ENCODE measurements at regions not wholly inside any gene's neighbourhood (a gene's known extent, or its start where the extent isn't known, plus 50 kb on each side); places are given as distances from the start of the nearest gene placed in this dataset.

DNA sequence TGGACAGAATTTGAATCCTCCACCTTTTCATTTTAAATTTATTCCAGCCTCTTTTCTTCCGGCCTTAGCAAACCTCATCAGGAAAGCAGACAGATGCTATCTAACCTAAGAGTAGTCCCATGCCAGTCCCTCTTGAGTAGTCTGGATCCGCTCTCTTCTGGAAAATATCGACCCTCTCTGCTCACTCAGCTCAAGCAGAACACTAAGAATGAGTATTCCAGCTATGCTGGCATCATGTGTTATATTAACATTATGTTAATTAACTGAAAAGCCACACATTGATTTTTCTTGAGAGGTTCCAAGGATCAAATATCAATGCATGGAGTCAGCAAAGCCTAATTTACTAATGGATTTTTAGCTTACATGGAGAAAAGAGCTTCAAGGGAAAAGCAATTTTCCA, 161.4 kb downstream of the ID4 start:
- Histone ChIP-seq H3K27me3 (ENCODE audit: low read depth) (peaks cover 20% of the 10 kb centered on the region), H3K36me3 (no peaks in the 10 kb centered on the region), H3K27ac (replicated peaks) (no peak overlapping the region), H3K4me1 (no peaks in the 10 kb centered on the region), H3K4me3 (no peak overlapping the region), H3K9me3 (replicated peaks) (no peaks in the 10 kb centered on the region)
- intact Hi-C loops (cut with micrococcal nuclease), result no loop called here
- DNase-seq, result no peak
- TF ChIP-seq, protein P1, sequence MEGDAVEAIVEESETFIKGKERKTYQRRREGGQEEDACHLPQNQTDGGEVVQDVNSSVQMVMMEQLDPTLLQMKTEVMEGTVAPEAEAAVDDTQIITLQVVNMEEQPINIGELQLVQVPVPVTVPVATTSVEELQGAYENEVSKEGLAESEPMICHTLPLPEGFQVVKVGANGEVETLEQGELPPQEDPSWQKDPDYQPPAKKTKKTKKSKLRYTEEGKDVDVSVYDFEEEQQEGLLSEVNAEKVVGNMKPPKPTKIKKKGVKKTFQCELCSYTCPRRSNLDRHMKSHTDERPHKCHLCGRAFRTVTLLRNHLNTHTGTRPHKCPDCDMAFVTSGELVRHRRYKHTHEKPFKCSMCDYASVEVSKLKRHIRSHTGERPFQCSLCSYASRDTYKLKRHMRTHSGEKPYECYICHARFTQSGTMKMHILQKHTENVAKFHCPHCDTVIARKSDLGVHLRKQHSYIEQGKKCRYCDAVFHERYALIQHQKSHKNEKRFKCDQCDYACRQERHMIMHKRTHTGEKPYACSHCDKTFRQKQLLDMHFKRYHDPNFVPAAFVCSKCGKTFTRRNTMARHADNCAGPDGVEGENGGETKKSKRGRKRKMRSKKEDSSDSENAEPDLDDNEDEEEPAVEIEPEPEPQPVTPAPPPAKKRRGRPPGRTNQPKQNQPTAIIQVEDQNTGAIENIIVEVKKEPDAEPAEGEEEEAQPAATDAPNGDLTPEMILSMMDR (IDR thresholded peaks at IDR 0.05; ENCODE audit: borderline replicate concordance), result no peak

DNA sequence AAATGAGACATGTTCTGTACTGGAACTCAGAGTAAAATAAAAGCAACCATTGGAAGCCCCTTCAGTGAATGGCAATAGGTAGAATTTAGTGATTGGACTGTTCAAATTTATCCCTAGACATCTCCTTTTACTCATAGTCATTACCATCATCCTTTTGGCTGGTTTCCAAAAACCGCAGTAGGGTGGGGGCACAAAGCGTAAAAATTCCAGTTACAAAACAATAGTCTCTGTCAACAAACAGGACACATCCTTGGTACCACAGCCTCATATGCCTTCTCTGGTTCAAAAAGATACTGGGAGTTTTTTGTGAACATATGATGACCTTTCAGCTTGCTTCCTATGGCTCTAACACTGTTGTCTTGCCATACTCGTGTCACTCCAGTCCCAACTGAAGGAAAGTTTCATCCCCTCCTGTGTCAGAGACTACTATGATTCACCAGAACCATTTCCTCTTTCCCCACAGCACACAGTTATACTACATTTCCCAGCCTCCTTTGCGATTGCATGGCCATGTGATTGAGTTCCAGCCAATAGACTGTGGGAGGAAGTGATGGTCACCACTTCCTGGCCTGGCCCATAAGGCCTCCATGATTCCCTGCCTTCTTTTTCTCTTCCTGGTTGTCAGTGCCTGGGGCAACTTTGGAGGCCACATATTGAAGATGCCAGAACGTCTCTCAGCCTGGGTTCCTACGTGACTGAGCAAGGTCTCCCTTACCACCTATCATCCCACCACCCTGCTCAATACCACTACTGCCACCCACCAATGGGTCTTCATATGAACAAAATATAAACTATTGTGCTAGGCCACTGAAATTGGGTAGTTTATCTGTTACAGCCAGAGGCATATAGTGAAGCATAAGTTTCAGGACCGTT, 162.4 kb downstream of the ID4 start:
- intact Hi-C loops (cut with micrococcal nuclease), result no loop called here
- peaks cover 22% of the 10 kb centered on the region for H3K27me3 ChIP-seq (ENCODE audit: low read depth)
- no peak for DNase-seq
- no peaks in the 10 kb centered on the region for H3K36me3 ChIP-seq
- H3K4me1 ChIP-seq, result no peaks in the 10 kb centered on the region
- TF ChIP-seq, protein P1 (IDR thresholded peaks at IDR 0.05; ENCODE audit: borderline replicate concordance), result no peak
- H3K9me3 ChIP-seq (replicated peaks), result no peaks in the 10 kb centered on the region
- H3K4me3 ChIP-seq, result no peak overlapping the region
- no peak overlapping the region for H3K27ac ChIP-seq (replicated peaks)

DNA sequence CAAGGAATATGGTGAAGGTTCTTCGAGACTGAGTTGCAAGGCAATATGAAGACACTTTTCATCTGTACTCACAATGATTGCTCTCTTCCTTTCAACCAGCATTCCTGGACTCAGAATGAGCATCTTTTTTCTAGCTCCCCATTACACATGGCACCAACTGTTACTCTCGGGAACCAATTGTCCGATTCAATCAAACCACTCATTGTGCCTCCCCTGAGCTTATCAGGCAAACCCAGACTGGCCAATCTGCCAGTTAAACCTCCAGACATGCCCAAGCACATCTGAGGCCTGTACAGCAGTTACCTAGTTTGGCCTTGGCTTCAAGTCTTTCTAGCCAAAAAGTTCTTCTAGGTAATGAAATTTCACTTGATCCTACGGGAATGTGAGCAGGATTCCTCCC, 164.1 kb downstream of the ID4 start:
- Histone ChIP-seq H3K36me3 (no peaks in the 10 kb centered on the region), H3K9me3 (replicated peaks) (no peaks in the 10 kb centered on the region), H3K27me3 (ENCODE audit: low read depth) (peaks cover 14% of the 10 kb centered on the region), H3K4me1 (no peaks in the 10 kb centered on the region), H3K4me3 (no peak overlapping the region), H3K27ac (replicated peaks) (no peak overlapping the region)
- no peak for DNase-seq
- intact Hi-C loops (cut with micrococcal nuclease), result no loop called here
- TF ChIP-seq, protein P1 (IDR thresholded peaks at IDR 0.05; ENCODE audit: borderline replicate concordance), result no peak

DNA sequence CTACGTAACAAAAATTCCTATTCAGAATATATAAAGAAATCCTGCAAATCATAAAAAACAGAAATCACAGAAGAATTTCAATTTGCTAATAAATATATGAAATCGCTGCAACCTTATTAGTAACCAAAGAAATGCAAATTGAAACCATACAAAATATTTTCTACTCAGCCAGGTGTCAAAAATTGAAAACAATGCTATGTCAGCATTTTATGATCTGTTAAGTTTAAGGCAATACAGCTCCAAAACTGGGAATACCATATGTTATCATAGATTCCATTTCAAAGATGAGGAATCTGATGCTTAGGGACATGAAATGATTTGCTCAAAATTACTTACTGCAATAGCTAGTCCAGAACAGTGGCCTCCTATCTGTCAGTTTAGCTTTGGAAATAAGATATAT, 168.9 kb downstream of the ID4 start:
- no peaks in the 10 kb centered on the region for H3K4me1 ChIP-seq
- H3K27ac ChIP-seq (replicated peaks), result no peak overlapping the region
- no peaks in the 10 kb centered on the region for H3K9me3 ChIP-seq (replicated peaks)
- TF ChIP-seq, protein P1 (IDR thresholded peaks at IDR 0.05; ENCODE audit: borderline replicate concordance), result no peak
- no peak for DNase-seq
- H3K4me3 ChIP-seq, result no peak overlapping the region
- no peaks in the 10 kb centered on the region for H3K36me3 ChIP-seq
- peaks cover 9% of the 10 kb centered on the region for H3K27me3 ChIP-seq (ENCODE audit: low read depth)
- intact Hi-C loops (cut with micrococcal nuclease), result no loop called here

DNA sequence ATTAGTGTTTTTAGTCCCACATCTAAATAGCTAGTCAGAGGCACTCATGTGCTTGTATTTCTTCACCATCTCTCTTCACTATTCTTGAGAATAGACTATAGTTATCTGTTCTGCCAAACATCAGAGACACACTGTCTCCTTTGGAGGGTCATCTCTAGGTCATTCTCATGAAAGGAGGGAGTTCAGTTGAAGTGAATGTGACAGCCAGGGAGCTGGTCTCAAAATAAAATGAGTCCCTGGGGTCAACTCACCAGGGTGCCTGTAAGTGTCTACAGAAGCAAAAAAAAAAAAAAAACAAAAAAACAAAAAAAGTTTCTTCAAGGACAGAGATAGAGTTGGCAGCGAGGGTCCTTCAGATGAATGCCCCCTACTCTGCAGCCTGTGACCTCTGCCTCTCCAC, 171.0 kb downstream of the ID4 start:
- intact Hi-C loops (cut with micrococcal nuclease), result no loop called here
- no peak for DNase-seq
- Histone ChIP-seq H3K27me3 (ENCODE audit: low read depth) (peaks cover 11% of the 10 kb centered on the region), H3K36me3 (no peaks in the 10 kb centered on the region), H3K9me3 (replicated peaks) (no peaks in the 10 kb centered on the region), H3K4me3 (no peak overlapping the region), H3K4me1 (no peaks in the 10 kb centered on the region), H3K27ac (replicated peaks) (no peak overlapping the region)
- TF ChIP-seq, protein P1 (IDR thresholded peaks at IDR 0.05; ENCODE audit: borderline replicate concordance), result no peak
